Neural cell (in vitro differentiated cells): ENCODE measurements at regions not wholly inside any gene's neighbourhood (a gene's known extent, or its start where the extent isn't known, plus 50 kb on each side); places are given as distances from the start of the nearest gene placed in this dataset.

ENCODE experiments used
- H2AFZ ChIP-seq: fragments of 200-600, 300-800 bp; sonication (generic), shearing (Covaris generic); 2 replicates; pipeline ENCODE4 v1.6.0; 2014; ENCODE audit warnings: low read depth, mild to moderate bottlenecking, antibody characterized with exemption, low read length, moderate library complexity
- H3F3A ChIP-seq: fragments of 200-600 bp; shearing (Covaris generic); 2 replicates; pipeline ENCODE4 v1.6.1; 2016; ENCODE audit warnings: mild to moderate bottlenecking, moderate library complexity, mixed read lengths, antibody characterized with exemption, low read length; ENCODE audit not compliant: insufficient read depth, poor library complexity, severe bottlenecking
- H3K27ac ChIP-seq: fragments of 200-600, 300-800 bp; sonication (generic), shearing (Covaris generic); 2 replicates; pipeline ENCODE4 v1.5.1; 2014; ENCODE audit warnings: mild to moderate bottlenecking, low read length, moderate library complexity
- H3K27me3 ChIP-seq: fragments of 300-800, 200-600 bp; sonication (generic), shearing (Covaris generic); 2 replicates; pipeline ENCODE4 v1.6.0; 2014; ENCODE audit warnings: mild to moderate bottlenecking, low read depth, low read length, moderate library complexity; ENCODE audit not compliant: insufficient read depth
- H3K36me3 ChIP-seq: fragments of 300-800, 200-600 bp; sonication (generic), shearing (Covaris generic); 2 replicates; pipeline ENCODE4 v1.5.1; 2014; ENCODE audit warnings: mild to moderate bottlenecking, antibody characterized with exemption, low read length, moderate library complexity; ENCODE audit not compliant: insufficient read depth
- H3K4me2 ChIP-seq: fragments of 300-800, 200-600 bp; sonication (generic), shearing (Covaris generic); 2 replicates; pipeline ENCODE4 v1.6.0; 2014; ENCODE audit warnings: mild to moderate bottlenecking, low read length
- H3K4me3 ChIP-seq: fragments of 300-800, 200-600 bp; sonication (generic), shearing (Covaris generic); 2 replicates; pipeline ENCODE4 v1.5.1; 2014; ENCODE audit warnings: mild to moderate bottlenecking, low read length, moderate library complexity
- H3K79me2 ChIP-seq: fragments of 200-600 bp; shearing (Covaris generic); replicated peaks from 2 replicates; pipeline ENCODE4 v1.6.0; 2014; ENCODE audit warnings: mild to moderate bottlenecking, low read length, moderate library complexity; ENCODE audit not compliant: insufficient read depth
- H3K9ac ChIP-seq: fragments of 300-800, 200-600 bp; sonication (generic), shearing (Covaris generic); 2 replicates; pipeline ENCODE4 v1.6.1; 2016; ENCODE audit warnings: mild to moderate bottlenecking, low read length, mixed read lengths
- H3K9me2 ChIP-seq: fragments of 200-600 bp; shearing (Covaris generic); 2 replicates; pipeline ENCODE4 v1.6.1; 2016; ENCODE audit warnings: mild to moderate bottlenecking, low read length, mixed read lengths; ENCODE audit not compliant: insufficient read depth
- H3K9me3 ChIP-seq: fragments of 200-600, 300-800 bp; sonication (generic), shearing (Covaris generic); 2 replicates; pipeline ENCODE4 v1.6.1; 2016; ENCODE audit warnings: mild to moderate bottlenecking, mixed run types, low read length, moderate library complexity, mixed read lengths
- H4K20me1 ChIP-seq: fragments of 200-600 bp; shearing (Covaris generic); 2 replicates; pipeline ENCODE4 v1.6.1; 2016; ENCODE audit warnings: mild to moderate bottlenecking, mixed run types; ENCODE audit not compliant: insufficient read depth
- EP300 ChIP-seq: fragments of 450-650 bp; conservative IDR thresholded peaks from 2 replicates; pipeline ENCODE4 v1.6.1; 2014; ENCODE audit warnings: antibody characterized with exemption, mild to moderate bottlenecking, moderate library complexity; ENCODE audit not compliant: poor library complexity, severe bottlenecking
- EZH2 ChIP-seq: fragments of 200-600, 300-800 bp; shearing (Covaris generic), sonication (generic); IDR thresholded peaks from 2 replicates; pipeline ENCODE4 v1.6.1; 2014; ENCODE audit warnings: antibody characterized with exemption, low read length, borderline replicate concordance, mild to moderate bottlenecking; ENCODE audit not compliant: insufficient read depth, poor library complexity, severe bottlenecking
- MXI1 ChIP-seq: fragments of 450-650 bp; conservative IDR thresholded peaks from 2 replicates; pipeline ENCODE4 v1.6.1; 2014; ENCODE audit warnings: antibody characterized with exemption, mild to moderate bottlenecking; ENCODE audit not compliant: poor library complexity, severe bottlenecking
- POLR2AphosphoS5 ChIP-seq: IDR thresholded peaks from 2 replicates; pipeline ENCODE4 v1.6.1; 2012
- RAD21 ChIP-seq: fragments of 450-650 bp; conservative IDR thresholded peaks from 2 replicates; pipeline ENCODE4 v1.6.1; 2014; ENCODE audit warnings: antibody characterized with exemption, mild to moderate bottlenecking, moderate library complexity
- SMC3 ChIP-seq: fragments of 450-650 bp; conservative IDR thresholded peaks from 2 replicates; pipeline ENCODE4 v1.6.1; 2014; ENCODE audit warnings: antibody characterized with exemption, mild to moderate bottlenecking, moderate library complexity; ENCODE audit not compliant: poor library complexity
- TAF1 ChIP-seq: IDR thresholded peaks from 2 replicates; pipeline ENCODE4 v1.6.1; 2012; ENCODE audit warnings: low read depth
- TF ChIP-seq, protein P1 (sequence below): fragments of 450-650 bp; IDR thresholded peaks from 2 replicates; pipeline ENCODE4 v1.5.1; 2014; ENCODE audit warnings: antibody characterized with exemption, mild to moderate bottlenecking, moderate library complexity; ENCODE audit not compliant: poor library complexity, severe bottlenecking
- TF ChIP-seq, protein P2 (sequence below): IDR thresholded peaks from 2 replicates; pipeline ENCODE4 v1.6.1; 2012; ENCODE audit warnings: borderline replicate concordance

DNA sequence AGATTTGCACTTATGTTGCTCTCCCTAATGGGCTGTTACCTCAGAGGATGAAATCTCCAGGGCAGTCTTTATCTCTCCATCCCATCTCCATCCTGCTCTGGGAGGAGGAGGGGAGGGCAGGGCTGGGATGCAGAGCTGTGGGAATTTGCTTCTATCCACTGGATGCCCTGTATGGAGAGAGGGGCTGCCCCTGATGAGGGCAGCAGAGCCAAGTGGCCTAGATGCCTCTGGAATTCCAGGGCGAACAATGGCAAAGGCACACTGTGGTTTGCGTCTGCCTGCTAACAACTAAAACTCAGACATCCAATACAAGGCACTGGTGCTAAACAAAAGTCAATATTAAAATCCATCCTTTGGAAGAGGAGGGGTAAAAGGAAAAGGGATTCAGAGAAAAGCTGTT, 165.1 kb downstream of the COG6 start:
- Histone ChIP-seq H3F3A (no peaks in the 10 kb centered on the region), H3K9ac (no peak overlapping the region), H3K4me3 (peak overlapping the region; percentile 2), H3K9me3 (no peaks in the 10 kb centered on the region), H3K27ac (peak overlapping the region; percentile 56), H4K20me1 (no peaks in the 10 kb centered on the region), H2AFZ (no peak overlapping the region), H3K4me2 (no peak overlapping the region), H3K9me2 (no peaks in the 10 kb centered on the region), H3K27me3 (no peaks in the 10 kb centered on the region), H3K36me3 (no peaks in the 10 kb centered on the region), H3K79me2 (no peaks in the 10 kb centered on the region)
- no peak for TF ChIP-seq SMC3
- TF ChIP-seq EZH2 = no peak
- TF ChIP-seq EP300 = no peak
- no peak for TF ChIP-seq MXI1
- TF ChIP-seq TAF1 = no peak
- TF ChIP-seq POLR2AphosphoS5 = no peak
- no peak for TF ChIP-seq RAD21
- TF ChIP-seq, protein P1, sequence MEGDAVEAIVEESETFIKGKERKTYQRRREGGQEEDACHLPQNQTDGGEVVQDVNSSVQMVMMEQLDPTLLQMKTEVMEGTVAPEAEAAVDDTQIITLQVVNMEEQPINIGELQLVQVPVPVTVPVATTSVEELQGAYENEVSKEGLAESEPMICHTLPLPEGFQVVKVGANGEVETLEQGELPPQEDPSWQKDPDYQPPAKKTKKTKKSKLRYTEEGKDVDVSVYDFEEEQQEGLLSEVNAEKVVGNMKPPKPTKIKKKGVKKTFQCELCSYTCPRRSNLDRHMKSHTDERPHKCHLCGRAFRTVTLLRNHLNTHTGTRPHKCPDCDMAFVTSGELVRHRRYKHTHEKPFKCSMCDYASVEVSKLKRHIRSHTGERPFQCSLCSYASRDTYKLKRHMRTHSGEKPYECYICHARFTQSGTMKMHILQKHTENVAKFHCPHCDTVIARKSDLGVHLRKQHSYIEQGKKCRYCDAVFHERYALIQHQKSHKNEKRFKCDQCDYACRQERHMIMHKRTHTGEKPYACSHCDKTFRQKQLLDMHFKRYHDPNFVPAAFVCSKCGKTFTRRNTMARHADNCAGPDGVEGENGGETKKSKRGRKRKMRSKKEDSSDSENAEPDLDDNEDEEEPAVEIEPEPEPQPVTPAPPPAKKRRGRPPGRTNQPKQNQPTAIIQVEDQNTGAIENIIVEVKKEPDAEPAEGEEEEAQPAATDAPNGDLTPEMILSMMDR = no peak
- TF ChIP-seq, protein P2, sequence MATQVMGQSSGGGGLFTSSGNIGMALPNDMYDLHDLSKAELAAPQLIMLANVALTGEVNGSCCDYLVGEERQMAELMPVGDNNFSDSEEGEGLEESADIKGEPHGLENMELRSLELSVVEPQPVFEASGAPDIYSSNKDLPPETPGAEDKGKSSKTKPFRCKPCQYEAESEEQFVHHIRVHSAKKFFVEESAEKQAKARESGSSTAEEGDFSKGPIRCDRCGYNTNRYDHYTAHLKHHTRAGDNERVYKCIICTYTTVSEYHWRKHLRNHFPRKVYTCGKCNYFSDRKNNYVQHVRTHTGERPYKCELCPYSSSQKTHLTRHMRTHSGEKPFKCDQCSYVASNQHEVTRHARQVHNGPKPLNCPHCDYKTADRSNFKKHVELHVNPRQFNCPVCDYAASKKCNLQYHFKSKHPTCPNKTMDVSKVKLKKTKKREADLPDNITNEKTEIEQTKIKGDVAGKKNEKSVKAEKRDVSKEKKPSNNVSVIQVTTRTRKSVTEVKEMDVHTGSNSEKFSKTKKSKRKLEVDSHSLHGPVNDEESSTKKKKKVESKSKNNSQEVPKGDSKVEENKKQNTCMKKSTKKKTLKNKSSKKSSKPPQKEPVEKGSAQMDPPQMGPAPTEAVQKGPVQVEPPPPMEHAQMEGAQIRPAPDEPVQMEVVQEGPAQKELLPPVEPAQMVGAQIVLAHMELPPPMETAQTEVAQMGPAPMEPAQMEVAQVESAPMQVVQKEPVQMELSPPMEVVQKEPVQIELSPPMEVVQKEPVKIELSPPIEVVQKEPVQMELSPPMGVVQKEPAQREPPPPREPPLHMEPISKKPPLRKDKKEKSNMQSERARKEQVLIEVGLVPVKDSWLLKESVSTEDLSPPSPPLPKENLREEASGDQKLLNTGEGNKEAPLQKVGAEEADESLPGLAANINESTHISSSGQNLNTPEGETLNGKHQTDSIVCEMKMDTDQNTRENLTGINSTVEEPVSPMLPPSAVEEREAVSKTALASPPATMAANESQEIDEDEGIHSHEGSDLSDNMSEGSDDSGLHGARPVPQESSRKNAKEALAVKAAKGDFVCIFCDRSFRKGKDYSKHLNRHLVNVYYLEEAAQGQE = no peak

DNA sequence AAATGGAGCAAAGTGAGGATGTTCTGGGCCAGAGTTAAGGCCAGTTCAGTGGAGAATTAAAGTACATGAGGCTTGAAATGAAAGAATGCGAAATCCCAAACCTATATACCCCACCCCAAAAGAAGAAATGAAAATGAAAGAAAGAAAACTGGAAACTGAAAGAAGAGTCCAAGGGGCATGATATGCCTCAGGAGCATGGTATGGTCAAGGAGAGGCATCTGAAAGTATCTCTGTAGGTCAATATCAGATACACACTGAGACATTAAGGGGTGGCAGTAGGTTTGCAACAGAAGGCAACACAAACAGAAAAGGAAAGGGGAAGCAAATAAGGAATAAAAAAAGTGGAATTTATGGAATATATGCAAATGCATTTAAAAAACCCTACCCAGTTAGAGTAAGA, 166.5 kb downstream of the COG6 start:
- TF ChIP-seq MXI1 (no peak), SMC3 (no peak), RAD21 (no peak)
- TF ChIP-seq, protein P2 = no peak
- Histone ChIP-seq H3K36me3 (no peaks in the 10 kb centered on the region), H3F3A (no peaks in the 10 kb centered on the region), H2AFZ (no peak overlapping the region), H3K9ac (no peak overlapping the region), H3K27me3 (no peaks in the 10 kb centered on the region), H4K20me1 (no peaks in the 10 kb centered on the region), H3K9me2 (no peaks in the 10 kb centered on the region), H3K4me3 (peak overlapping the region; percentile 27), H3K27ac (peak overlapping the region; percentile 56), H3K9me3 (no peaks in the 10 kb centered on the region), H3K79me2 (no peaks in the 10 kb centered on the region), H3K4me2 (no peak overlapping the region)
